ENCODE measurements at regions not wholly inside any gene's neighbourhood (a gene's known extent, or its start where the extent isn't known, plus 50 kb on each side); places are given as distances from the start of the nearest gene placed in this dataset.

DNA sequence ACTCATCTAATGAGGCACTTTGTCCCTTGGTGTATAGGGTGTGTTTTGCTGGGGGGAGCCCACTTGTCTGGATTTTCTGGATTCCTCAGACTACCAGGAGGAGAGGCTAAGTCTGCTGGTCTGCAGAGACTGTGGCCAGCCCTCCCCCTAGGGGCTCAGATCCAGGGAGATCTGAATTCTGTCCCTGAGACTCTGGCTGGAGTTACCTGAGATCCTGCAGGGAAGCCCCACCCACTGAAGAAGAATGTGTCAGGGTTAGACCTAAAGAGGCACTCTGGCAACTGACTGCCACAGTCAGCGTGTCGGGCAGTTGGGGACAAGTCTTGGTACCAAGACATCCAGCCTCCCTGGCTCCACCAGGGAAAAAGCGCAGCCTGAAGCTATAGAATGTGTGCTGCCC is 138.9 kb downstream of the DCAF12L2 start:
- H3K4me3 ChIP-seq, result no peak overlapping the region
- no peak overlapping the region for H3K27ac ChIP-seq
- DNase-seq (ENCODE audit: low spot score), result no peak
- TF ChIP-seq CTCF (IDR thresholded peaks at IDR 0.05), result no peak

- TF ChIP-seq CTCF (IDR thresholded peaks at IDR 0.05), result no peak
- no peak overlapping the region for H3K27ac ChIP-seq
- no peak overlapping the region for H3K4me3 ChIP-seq
- no peak for DNase-seq (ENCODE audit: low spot score)
Observed at GRCh38 chrX:126030021-126030420, 136.1 kb downstream of the DCAF12L2 start.

DNA sequence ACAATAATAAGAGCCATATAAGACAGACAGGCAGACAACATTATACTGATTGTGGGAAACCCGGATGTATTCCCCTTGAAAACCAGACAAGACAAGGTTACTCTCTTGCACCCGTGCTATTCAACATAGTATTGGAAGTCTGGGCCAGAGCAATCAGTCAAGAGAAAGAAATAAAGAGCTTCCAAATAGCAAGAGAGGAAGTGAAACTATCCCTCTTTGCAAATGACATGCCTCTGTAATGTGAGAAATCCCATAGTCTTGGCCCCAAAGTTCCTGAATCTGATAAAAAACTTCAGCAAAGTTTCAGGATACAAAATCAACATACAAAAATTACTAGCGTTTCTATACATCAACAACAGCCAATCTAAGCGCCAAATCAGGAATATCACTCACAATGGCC is 102.1 kb downstream of the DCAF12L2 start:
- TF ChIP-seq CTCF (IDR thresholded peaks at IDR 0.05), result no peak
- Histone ChIP-seq H3K4me3 (no peak overlapping the region), H3K27ac (no peak overlapping the region)
- DNase-seq (ENCODE audit: low spot score), result no peak

DNA sequence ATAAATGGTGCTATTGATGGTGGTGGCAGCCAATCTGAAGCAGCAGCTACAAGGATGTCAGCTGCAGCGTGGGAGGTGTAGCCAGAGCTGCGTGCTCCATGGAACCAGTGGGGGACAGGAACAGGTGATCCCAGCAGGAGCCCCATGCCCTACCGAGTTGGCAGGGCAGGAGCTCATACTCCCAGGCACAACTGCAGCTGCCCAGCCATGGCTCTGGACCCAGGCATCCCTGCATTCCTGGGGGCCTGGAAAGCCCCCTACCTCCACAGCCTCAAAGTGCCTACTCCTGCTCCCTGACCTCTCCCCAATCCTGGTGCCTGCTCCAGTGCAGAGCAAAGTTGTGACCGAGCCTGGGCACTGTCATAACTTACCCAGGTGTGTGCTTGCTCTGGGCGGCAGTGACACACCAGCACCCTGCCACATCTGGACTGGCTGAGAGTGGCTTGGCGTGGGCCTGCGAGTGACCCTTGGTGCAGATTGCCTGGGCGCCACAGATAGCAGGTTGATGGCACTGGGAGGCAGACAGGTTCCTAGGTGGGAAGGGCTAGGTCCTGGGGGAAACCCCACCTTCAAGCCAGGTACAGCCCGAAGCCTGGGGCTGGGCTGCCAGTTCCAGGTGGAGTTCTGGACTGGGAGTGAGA is 101.1 kb downstream of the DCAF12L2 start:
- Histone ChIP-seq H3K4me3 (no peak overlapping the region), H3K27ac (no peak overlapping the region)
- no peak for TF ChIP-seq CTCF (IDR thresholded peaks at IDR 0.05)
- DNase-seq (ENCODE audit: low spot score), result no peak

- no peak for DNase-seq (ENCODE audit: low spot score)
- no peak overlapping the region for H3K27ac ChIP-seq
Observed at GRCh38 chrX:126065901-126066660, 100.0 kb downstream of the DCAF12L2 start.

More at GRCh38 chrX:126065901-126066660, 100.0 kb downstream of the DCAF12L2 start:
- no peak for TF ChIP-seq CTCF (IDR thresholded peaks at IDR 0.05)
- no peak overlapping the region for H3K4me3 ChIP-seq

Data from coronary artery (tissue), 2 donors.